ENCODE measurements at regions not wholly inside any gene's neighbourhood (a gene's known extent, or its start where the extent isn't known, plus 50 kb on each side); places are given as distances from the start of the nearest gene placed in this dataset.
A peak's percentile ranks its signal among the peaks of the same experiment; 100 is the strongest.

DNA sequence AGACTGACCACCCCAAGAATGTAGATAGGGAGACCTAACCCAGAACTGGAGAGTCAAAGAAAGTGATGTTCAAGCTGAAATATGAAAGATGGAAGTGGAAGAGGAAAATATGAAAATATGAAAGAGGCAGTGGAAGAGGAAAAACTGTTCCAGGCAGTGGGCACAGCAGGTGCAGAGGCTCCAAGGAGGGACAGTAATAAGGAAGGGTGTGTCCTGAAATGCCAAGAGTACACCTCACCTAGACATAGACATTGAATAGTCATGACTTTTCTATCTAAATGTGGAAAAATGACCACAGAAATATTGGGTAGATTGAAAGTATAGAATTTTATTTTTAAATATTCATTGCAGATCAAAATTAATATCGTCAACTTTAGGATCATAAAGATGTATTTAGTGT is 161.7 kb upstream of the USP24 start:
- no peak for DNase-seq (ENCODE audit: low spot score)

- peak; percentile 30 for DNase-seq (ENCODE audit: low spot score)
These were observed 160.6 kb upstream of the USP24 start for GRCh38 chr1:55375617-55376258.

GRCh38 chr1:55374801-55375616 is 159.8 kb upstream of the USP24 start:
- no peak for DNase-seq (ENCODE audit: low spot score)

DNA sequence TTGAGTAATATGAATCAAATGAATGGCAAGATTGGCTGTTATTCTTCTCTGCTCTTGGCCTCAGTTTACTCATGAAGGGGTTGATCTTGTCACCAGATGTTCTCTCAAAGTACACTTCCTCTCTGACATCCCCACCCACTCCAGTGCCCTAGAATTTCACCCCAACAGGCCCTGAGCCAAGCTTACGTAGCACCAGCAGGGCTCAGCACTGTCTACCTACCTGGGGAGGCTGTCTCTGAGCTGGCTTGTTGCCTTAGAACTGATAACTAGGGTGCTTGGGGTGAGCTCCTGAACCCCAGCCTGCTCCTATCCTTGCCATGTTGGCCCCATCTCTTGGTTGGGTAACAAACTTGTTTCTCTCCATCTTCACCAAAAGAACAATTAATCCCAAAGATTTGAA is 159.1 kb upstream of the USP24 start:
- DNase-seq (ENCODE audit: low spot score), result no peak

DNA sequence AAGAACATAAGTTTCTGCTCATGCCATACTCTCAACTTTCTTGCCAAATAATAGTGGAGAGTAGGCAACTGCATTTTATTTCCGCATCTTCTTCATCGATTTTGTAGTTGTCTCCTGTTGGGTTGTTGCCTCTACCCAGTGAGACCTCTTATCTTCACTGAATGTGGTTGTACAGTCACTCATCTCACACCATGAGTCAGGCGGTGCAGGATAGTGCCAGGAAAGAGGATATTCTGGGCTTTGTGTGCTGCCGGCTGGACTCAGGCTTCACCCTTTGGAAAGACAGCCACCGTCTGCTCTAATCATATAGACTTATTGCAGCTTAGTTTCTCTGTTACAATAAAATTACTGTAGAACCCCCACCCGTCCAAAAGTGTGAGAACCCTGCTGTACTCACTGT is 154.3 kb upstream of the USP24 start:
- DNase-seq (ENCODE audit: low spot score), result peak; percentile 31

DNA sequence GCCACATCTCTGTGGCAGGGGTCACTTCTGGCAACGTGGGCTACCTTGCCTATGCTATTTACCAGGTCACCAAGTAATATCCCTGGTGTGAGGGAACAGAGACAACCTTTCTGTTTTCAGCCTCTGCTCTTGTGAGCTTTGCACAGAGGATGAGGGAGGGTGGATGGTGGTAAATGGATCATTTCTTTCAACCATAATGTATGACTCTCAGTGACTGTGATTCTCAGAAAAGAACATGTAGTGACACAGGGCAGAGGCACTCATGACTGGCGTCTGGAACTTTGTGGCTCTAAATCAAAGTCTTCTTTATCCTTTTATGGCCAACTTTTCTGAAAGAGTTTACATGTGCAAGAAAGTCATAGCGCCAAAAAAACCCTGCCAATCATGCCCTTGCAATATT is 153.5 kb upstream of the USP24 start:
- DNase-seq (ENCODE audit: low spot score), result no peak

- no peak for DNase-seq (ENCODE audit: low spot score)
These were observed 152.1 kb upstream of the USP24 start for GRCh38 chr1:55367273-55367672.

- DNase-seq (ENCODE audit: low spot score), result no peak
These were observed 149.1 kb upstream of the USP24 start for GRCh38 chr1:55364216-55364615.

DNA sequence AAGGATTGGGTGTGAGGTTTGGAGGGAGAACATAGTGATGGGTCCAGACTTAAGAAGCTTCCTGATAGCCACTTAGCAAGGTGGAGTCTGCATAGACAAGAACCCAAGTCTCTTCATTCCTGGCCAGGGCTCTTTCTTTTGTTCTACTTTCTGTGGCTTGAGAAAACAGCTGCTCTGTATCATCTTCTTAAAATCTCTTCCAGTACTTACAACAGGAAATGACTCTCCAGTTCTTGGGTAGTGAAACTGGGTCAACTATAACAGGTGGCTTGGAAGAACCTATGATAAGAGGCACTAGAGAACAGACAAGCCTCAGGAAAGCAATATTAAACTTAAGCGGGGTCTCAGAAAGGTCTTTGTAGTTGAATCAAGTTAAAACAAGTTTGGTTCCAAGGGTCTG is 148.1 kb upstream of the USP24 start:
- peak; percentile 45 for DNase-seq (ENCODE audit: low spot score)

GRCh38 chr1:55362558-55362957 is 147.4 kb upstream of the USP24 start:
- peak; percentile 63 for DNase-seq (ENCODE audit: low spot score)

DNA sequence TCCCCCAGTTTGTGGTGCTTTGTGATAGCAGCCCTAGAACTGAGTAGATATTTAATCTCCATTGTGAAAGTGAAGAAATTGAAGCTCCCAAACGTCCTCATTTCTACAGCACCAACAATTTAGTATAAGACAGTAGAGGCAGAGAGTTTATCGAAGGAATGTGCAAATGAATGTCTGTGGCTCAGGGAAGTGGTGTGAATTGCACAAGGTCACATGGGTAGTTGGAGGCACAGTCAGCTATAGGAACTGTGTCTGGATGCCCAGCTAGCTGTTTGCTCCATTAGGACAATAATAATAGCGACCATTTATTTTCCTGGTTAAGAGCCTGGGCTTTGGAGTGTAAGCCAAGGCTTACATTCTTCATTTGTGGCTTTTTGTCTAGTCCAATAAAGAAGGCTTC is 144.4 kb upstream of the USP24 start:
- DNase-seq (ENCODE audit: low spot score), result no peak

DNA sequence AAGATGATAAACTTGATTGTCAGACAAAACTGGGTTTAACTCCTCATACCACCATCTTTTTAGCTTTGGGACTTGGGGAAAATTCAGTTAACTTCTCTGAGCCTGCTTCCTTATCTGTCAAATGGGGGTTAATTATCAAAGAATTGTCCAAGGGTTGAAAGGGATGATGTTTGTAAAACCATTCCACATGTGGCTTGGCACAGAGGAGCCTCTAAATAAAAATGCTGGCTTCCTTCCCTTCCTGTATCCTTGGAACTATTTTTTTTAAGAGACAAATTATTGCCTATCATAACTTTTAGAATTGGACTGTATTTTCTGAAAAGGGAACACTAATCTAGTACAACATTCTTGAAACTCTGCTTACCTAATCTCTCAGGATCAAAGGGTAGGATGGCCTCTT is 143.4 kb upstream of the USP24 start:
- DNase-seq (ENCODE audit: low spot score), result no peak

- DNase-seq (ENCODE audit: low spot score), result no peak
These were observed 140.4 kb upstream of the USP24 start for GRCh38 chr1:55355549-55355948.

- DNase-seq (ENCODE audit: low spot score), result no peak
These were observed 138.8 kb upstream of the USP24 start for GRCh38 chr1:55353707-55354620.

DNA sequence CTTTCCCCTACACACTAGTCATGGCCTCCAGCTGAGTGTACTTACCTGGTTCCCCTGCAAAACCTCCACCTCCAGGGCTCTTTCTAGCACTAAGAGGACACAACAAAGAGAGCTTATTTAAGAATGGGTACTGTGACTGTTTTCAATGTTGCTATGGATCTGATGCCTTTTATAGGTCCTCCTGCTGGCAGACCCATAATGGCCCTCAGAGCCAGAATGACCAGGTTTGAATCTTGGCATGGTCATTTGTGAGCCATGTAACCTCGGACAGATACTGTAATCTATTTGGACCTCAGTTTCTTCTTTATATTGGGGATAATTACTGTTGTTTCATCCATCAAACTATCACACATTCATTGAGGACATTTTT is 137.6 kb upstream of the USP24 start:
- no peak for DNase-seq (ENCODE audit: low spot score)

DNA sequence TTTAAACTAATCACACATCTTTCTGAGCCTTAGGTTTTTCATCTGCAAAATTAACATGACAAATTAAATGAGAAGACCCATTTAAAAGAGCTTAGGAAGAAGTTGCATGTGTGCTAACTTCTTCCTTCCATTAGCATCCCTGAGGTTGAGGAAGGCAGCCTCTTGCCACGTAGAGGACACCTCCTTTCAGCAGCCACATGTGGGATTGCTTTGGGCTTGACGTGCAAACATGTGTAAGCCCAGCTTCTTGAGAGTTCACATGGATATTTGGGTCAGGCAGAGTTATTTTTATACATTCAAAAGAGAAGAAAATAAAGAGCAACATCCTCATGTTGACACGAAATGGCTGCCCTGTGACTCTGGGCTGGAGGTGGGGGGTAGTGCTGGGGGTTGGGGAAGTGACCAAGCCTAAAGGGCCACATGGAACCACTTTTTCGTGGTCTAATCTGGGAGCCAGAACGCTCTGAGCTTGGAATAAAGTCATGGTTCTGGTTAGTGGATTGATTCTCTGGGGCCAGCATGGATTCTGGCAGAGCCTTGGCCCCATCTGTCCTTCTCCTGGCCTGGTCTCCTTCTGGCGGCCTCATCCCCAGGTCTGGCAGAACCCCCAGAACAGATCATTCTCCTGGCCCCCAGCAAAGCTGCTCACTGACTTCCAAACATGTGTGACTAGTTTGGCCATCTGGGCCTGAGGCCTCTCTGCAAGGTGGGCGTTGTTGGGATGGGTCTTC is 137.1 kb upstream of the USP24 start:
- DNase-seq (ENCODE audit: low spot score), result no peak

DNA sequence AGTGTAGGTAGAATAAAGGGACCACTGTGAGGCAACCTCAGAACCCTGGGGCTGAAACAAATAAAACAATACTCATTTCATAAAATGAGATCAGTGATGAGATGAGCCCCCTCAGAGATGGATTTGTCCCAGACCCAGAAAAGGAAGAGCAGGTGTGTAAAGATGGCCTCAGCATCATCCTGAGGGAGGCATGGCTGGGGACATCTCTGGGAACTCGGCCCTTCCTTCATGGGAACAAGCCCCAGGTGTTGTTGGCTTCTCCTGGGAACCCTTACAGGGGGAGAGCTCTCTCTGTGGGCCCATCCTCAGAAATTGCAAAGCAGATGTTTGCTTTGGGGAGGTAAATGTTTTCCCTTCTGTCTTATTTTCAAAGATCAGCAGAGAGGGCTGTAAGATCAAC is 133.2 kb upstream of the USP24 start:
- no peak for DNase-seq (ENCODE audit: low spot score)

GRCh38 chr1:55347866-55348265 is 132.7 kb upstream of the USP24 start:
- no peak for DNase-seq (ENCODE audit: low spot score)

- DNase-seq (ENCODE audit: low spot score), result no peak
These were observed 131.9 kb upstream of the USP24 start for GRCh38 chr1:55347041-55347440.

DNA sequence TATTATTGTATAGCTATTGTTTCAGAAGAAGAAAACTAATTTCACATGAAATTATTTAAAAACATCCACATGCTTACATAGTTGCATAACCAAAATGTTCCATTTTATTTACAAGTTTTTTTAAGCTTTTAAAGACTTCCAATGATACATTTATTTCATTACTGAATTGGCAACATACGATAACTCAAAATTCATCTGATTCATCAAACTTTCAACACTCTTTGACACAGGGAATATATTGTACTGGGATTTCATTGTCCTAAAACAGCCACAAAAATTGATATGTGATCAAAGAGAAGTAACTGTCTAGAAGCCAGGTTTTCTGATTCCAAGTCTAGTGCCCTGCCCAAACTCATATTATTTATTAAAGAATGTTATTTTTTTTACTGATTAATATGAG is 131.4 kb upstream of the USP24 start:
- no peak for DNase-seq (ENCODE audit: low spot score)

GRCh38 chr1:55339681-55340080 is 124.5 kb upstream of the USP24 start:
- DNase-seq (ENCODE audit: low spot score), result no peak

GRCh38 chr1:55338448-55338820 is 123.3 kb upstream of the USP24 start:
- DNase-seq (ENCODE audit: low spot score), result no peak

All from A172 (cell line).